Stimulated activated CD4-positive, alpha-beta T cell treated with anti-CD3 and anti-CD28 coated beads, Interleukin-12 subunit alpha, Interleukin-12 subunit beta, amount 100 ng/mL, for 24 hours (primary cell): ENCODE measurements at regions not wholly inside any gene's neighbourhood (a gene's known extent, or its start where the extent isn't known, plus 50 kb on each side); places are given as distances from the start of the nearest gene placed in this dataset.

Source experiments
- DNase-seq, 2 experiments: peaks; one replicate each; pipeline ENCODE4 v3.0.0-alpha.2; 2020; ENCODE audit warnings: low read depth in 2 of 2

DNA sequence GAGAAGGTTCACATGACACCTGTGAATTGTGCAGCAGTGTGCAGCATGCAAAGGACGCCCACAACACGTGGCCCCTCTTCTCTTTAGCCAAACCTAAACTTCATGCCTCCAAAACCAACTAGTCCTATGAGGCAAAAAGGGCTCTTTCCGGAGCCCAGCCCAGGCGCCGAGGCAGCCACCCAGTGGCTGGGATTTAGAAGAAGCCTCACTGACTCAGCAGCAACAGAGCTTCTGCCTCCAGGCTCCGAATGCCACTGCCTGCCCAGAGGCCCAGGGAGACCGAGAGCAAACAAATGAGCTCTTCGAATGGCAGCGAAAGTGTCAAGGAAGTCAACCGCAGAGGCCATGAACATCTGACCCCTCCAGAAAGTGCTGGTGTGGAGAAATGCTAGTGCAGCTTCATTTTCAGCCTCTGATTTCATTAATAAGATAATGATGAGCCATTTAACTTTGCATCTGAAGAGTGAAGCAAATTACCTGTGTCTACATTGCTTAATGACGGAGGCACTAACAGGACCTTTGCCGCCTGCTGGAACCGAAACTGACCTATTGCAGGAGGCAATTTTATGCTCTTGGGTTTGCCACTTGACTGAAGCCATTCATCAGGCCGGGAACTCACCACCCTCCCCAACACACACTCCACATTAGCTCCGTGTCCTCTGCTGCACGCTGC lies 157.7 kb upstream of the RPL38 start:
- no peak for DNase-seq

- DNase-seq = no peak
These were observed 154.1 kb upstream of the RPL38 start for GRCh38 chr17:74049167-74049966.

- DNase-seq = no peak
These were observed 153.5 kb upstream of the RPL38 start for GRCh38 chr17:74049967-74050458.

DNA sequence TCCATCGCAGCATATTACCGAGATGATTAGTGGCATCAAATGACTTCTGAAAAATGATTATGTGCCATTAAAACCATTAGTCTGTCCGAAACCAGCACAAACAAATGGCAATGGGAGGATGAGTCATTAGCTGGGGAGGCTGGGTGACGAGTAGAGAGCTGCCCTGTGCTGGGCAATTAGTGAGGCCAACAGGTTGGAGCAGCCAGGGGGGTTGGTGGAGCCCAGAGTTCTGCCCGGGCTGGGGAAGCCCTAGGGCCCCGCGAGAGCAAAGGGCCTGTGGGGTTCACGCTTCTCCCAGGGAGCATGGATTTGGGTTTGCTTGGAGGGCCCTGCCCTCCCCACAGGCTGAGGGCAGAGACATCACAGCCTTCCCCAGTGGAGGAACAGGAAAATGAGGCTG lies 152.1 kb upstream of the RPL38 start:
- DNase-seq = no peak

GRCh38 chr17:74052993-74053711 lies 150.3 kb upstream of the RPL38 start:
- no peak for DNase-seq

- no peak for DNase-seq
These were observed 149.8 kb upstream of the RPL38 start for GRCh38 chr17:74053712-74054078.

DNA sequence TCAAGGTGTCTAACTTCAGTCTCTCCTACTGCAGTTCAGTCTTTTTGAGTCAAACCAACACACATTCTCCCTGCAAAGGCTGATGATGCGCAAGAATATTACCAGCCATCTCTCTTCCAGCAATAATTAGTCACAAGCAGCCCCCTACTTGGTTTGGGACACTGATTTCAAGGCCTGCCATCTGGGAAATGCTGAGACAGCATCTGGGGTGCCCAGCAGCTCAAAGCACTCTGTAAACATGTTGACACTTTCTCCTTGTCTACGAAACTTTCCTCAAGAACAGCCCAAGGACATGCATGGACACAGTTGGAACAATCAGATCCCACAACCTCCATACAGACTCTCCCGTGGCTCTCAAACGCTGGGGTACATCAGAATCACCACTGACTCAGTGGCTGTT lies 149.2 kb upstream of the RPL38 start:
- DNase-seq = no peak

GRCh38 chr17:74055508-74056160 lies 147.8 kb upstream of the RPL38 start:
- no peak for DNase-seq

- no peak for DNase-seq
These were observed 143.8 kb upstream of the RPL38 start for GRCh38 chr17:74059479-74060240.

DNA sequence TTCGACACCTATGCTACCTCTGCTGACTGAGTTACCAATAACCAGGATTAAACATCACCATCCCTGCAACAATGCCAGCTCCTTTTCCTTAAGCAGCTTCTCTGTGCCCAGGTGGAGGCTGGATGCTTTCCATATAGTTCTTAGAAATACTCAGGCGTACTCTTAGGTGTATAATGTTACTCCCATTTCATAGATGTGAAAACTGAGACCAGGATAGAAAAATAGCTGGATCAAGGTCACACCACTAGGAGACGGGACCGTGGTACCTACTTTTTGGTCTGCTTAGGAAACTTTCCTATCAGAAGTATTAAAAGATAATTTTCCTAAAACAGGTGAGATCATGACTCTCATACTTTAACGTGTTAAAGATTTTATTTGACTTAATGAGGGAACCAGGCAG lies 141.7 kb upstream of the RPL38 start:
- no peak for DNase-seq

GRCh38 chr17:74062234-74062633 lies 141.2 kb upstream of the RPL38 start:
- DNase-seq = no peak

GRCh38 chr17:74063439-74063838 lies 140.0 kb upstream of the RPL38 start:
- DNase-seq = no peak

GRCh38 chr17:74070374-74070773 lies 133.1 kb upstream of the RPL38 start:
- DNase-seq = no peak

DNA sequence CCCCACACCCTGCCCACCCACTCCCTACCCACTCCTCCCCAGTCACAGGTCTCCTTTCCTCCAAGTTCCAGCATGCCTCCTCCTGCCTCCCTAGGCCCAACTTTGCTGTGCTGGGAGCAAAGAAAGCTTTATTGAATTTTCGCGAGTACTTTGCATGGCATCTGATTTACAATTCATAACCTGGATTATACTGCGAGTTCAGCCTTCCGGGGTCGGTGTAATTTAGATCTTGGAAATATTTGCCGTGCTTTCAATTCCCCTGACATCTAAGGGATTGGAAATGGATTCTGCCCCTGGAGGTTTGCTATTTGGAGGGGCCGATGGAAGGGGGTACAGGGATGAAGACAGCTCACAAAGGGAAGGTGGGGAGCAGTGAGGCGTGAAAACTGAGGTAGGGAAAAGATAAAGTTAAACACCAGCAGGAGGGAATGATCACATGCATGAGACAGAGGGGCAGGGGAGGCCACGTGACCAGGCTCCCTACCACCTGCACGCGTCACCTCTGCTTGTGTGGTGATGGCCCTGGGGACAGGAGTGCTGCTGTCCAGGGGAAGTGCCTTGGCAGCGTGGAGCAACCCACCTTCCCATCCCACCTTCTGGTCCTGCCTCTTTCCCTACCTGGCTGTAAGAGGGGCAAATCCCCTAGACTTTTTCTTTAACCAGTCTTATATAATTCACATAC lies 132.3 kb upstream of the RPL38 start:
- DNase-seq = no peak

- DNase-seq = no peak
These were observed 131.1 kb upstream of the RPL38 start for GRCh38 chr17:74072340-74072739.

GRCh38 chr17:74076446-74076845 lies 127.0 kb upstream of the RPL38 start:
- DNase-seq = no peak

DNA sequence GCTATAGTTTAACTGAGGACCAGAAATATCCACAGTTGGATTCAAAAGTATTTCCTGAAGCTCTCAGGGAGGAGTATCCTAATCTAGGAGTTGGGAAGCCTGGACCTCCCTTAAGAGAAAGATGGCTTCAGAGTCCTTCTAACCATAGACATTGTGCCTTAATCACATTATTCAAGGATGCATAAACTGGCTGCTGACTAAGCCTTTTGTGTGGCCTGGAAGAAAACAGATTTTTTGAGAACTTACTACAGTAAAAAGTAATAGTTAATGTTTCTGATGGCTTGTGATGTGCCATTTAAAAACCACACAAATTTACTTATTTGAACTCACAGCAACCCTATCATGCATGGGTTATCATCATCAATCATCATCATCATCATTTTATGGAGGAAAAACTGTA lies 126.2 kb upstream of the RPL38 start:
- DNase-seq = no peak

DNA sequence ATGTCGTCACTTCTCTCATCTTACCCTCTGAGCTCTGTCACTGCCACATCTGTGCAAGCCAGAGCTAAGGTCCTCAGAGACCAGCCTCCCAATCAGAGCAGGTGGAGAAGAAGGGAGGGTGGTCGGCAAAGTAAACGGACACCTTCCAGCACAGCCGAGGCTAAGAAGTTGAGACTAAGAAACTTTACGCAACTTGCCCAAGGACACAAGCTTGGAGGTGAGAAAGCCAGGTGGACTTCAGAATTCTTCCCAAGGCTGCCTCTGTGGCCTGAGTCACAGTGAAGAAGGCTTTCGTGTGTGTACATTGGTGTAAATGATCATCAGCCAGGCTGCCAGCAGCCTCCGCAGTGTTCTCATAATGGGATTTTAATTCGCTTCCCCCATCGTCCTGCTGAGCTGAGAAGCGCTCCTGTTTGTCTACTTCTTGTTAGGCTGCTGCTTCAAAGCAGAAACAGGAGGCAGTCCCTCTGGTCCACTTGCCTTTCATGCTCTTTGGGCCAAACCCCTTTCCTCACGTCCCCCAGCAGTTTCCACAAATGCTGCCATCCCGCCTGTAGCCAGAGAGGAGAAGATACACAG lies 125.0 kb upstream of the RPL38 start:
- no peak for DNase-seq

DNA sequence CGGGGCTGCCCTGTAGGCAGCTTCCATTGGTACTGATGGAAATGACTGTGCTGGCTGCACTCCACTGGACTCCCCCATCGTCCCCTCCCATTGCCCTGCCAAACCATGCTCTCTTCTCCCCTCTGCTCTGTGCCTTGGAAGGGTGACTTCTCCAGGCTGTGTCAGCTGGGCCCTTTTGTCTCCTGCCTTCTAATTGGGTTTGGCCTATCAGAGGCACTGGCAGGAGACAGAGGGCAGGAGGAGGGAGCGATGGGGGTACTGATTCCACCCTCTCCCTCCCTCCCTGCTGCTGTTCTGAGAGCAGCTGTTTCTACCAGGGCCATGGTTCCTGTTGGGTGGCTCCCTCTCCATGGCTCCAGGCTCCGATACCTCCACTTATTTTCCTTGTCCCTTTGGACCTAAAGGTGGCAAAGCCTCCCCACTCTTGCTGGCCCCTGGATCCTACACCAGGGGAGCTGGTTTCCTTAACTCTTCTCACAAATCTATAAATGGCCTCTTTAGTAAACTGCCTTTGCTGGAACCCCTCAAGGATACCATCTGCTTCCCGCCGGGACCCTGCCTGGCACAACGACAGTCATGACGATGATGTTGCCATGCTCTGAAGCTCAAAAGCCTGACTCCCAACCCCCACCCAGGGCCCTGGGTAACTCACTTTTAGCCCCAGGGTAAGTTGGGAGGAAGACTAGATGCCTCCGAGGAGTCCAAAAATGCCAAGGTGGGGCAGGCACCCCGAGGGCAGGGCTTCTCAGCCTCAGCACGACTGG lies 123.8 kb upstream of the RPL38 start:
- no peak for DNase-seq
